ACC112 (cell line): ENCODE measurements at regions not wholly inside any gene's neighbourhood (a gene's known extent, or its start where the extent isn't known, plus 50 kb on each side); places are given as distances from the start of the nearest gene placed in this dataset.
"Not testable (repeated sequence)": the region's sequence is repeated elsewhere in the genome, so short reads cannot be mapped to it uniquely, and the experiment has no call there.

Source experiments
- H2AFZ ChIP-seq: fragments of 200-600 bp; sonication (generic); one replicate; pipeline ENCODE4 v1.6.0; 2017; ENCODE audit warnings: antibody characterized with exemption, low read length; ENCODE audit not compliant: unreplicated experiment
- H3K27ac ChIP-seq: fragments of 200-600 bp; sonication (generic); 2 replicates; pipeline ENCODE4 v1.5.1; 2014; ENCODE audit warnings: low read depth, mild to moderate bottlenecking, antibody characterized with exemption, low read length, moderate library complexity
- H3K27me3 ChIP-seq: fragments of 200-600 bp; sonication (generic); 2 replicates; pipeline ENCODE4 v1.6.1; 2014; ENCODE audit warnings: mild to moderate bottlenecking, antibody characterized with exemption, low read length, moderate library complexity, mixed read lengths; ENCODE audit not compliant: insufficient read depth
- H3K36me3 ChIP-seq: fragments of 200-600 bp; sonication (generic); 2 replicates; pipeline ENCODE4 v1.6.1; 2016; ENCODE audit warnings: mild to moderate bottlenecking, antibody characterized with exemption, low read length, moderate library complexity, mixed read lengths; ENCODE audit not compliant: insufficient read depth
- H3K4me1 ChIP-seq: fragments of 200-600 bp; sonication (generic); one replicate; pipeline ENCODE4 v1.6.1; 2016; ENCODE audit warnings: low read length, mixed read lengths; ENCODE audit not compliant: insufficient read depth, unreplicated experiment, control insufficient read depth
- H3K4me3 ChIP-seq: fragments of 200-600 bp; sonication (generic); 2 replicates; pipeline ENCODE4 v1.5.1; 2014; ENCODE audit warnings: mild to moderate bottlenecking, low read depth, low read length
- H3K79me2 ChIP-seq: fragments of 200-600 bp; sonication (generic); one replicate; pipeline ENCODE4 v1.6.0; 2016; ENCODE audit warnings: low read length; ENCODE audit not compliant: control insufficient read depth, unreplicated experiment, insufficient read depth

DNA sequence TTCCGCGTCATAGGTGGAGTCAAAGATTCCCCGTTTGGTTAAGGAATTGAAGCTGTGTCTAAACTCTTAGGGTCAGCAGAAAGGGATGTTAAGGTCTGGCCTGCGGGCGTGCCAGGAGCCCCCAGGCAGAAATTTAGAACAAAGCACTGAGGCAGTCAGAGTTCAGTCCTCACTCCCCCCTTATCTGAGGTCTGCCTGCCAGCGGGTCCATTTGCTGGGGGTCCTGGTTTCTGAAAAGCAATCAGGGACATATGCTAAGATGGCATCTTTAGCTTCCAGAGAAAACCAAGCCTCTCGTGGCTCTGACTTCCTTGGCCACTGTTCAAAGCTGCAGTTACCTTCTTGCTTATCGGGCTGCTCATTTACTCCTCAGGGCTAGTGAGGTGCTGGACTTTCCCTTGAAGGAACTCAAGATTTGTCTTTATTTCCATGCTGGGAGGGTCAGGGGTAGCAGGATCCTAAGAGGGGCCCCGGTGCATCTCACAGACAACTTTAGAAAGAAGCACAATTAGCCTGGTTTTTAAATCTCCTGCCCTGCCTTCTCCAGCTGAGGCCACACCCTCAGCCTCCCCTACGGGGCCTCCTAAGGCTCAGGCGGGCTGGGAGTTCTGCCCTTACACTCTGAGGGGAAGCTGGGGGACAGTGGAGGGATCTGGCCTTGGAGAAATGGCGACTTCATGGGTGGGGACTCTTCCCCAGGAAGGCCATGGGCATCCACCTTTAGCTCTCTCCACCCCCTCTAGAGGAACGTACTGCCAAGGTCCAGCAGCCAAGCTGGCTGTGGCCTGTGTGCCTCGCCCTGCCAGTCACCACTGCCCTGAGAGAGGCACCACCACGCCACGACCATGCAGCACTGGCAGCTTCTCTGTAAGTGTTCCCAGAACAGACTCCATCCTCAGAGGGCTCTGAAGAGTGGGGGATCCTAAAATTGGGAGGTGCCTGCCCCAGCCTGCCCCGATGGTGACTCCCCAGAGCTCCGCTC, 121.1 kb upstream of the MTLN start:
- not testable (repeated sequence) for H3K4me1 ChIP-seq, H3K4me3 ChIP-seq, H3K27me3 ChIP-seq, H3K36me3 ChIP-seq, H3K27ac ChIP-seq, H3K79me2 ChIP-seq, H2AFZ ChIP-seq

DNA sequence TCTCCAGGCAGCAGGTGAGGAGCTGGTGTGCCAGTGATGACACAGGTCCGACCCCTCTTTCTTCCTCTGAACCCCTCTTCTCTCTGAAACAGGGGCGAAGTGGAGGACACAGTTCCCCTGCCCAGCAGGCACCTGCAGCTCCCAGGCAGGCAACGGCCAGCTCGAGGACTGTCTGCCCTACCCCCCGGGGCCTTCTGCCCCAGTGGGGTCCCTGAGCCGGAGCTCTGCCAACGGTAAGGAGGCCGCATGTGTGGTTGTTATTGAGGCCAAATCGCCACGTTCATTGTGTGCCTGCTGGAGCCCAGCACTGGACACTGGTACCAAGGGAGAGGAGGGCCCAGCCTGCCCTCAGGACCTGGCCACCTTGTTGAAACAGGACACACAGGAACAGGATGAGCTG, 119.3 kb upstream of the MTLN start:
- H3K4me1 ChIP-seq, H3K27ac ChIP-seq, H2AFZ ChIP-seq, H3K4me3 ChIP-seq, H3K79me2 ChIP-seq, H3K27me3 ChIP-seq, H3K36me3 ChIP-seq: not testable (repeated sequence)

DNA sequence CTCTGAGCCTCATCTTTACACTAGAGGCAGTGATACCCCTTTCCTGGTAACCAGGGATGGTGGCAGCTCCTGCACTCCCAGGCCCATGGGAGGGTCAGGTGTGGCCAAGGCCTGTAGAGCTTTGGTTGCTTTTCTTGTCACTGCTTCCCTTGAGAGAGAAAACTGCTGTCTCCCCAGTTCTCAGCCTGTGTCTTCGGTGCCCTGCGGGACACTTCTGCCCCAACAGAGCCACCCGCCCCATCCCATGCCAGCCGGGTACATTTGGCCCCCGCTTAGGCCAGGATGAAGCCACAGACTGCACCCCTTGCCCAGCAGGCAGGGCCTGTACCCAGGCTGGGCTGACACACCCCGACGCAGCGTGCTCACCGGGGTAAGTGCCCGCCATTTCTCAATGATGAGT, 117.4 kb upstream of the MTLN start:
- H3K4me3 ChIP-seq: not testable (repeated sequence)

DNA sequence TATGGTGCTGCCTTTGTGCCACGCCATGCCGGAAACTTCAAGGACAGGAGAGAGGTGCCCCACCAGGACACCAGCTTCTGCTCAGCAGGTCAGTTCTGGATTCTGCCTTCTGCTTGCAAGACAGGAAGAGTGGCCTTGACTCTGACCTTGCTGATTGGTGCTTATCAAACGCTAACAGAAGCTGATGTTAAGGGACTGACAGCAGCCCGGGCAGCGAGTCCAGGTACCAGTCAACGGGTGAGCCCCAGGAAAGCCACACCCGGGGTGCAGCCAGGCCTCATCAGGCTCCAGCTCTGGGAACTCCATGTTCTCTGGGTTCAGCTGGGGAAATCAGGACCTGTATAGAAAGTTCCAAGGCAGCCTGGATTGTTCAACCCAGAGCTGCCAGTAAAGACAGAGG, 116.8 kb upstream of the MTLN start:
- not testable (repeated sequence) for H3K4me3 ChIP-seq, H3K36me3 ChIP-seq, H3K27ac ChIP-seq, H3K27me3 ChIP-seq, H2AFZ ChIP-seq, H3K79me2 ChIP-seq, H3K4me1 ChIP-seq

More for the DNA sequence above, 117.4 kb upstream of the MTLN start:
- not testable (repeated sequence) for H3K27me3 ChIP-seq, H3K27ac ChIP-seq, H3K36me3 ChIP-seq, H3K4me1 ChIP-seq, H2AFZ ChIP-seq, H3K79me2 ChIP-seq

- not testable (repeated sequence) for H3K36me3 ChIP-seq, H2AFZ ChIP-seq, H3K27me3 ChIP-seq, H3K4me1 ChIP-seq, H3K79me2 ChIP-seq, H3K27ac ChIP-seq, H3K4me3 ChIP-seq
Measured at GRCh38 chr2:110328677-110329076, 116.3 kb upstream of the MTLN start.

- not testable (repeated sequence) for H3K27me3 ChIP-seq, H3K4me3 ChIP-seq, H3K4me1 ChIP-seq, H3K36me3 ChIP-seq, H3K79me2 ChIP-seq, H2AFZ ChIP-seq, H3K27ac ChIP-seq
Measured at GRCh38 chr2:110323832-110324231, 111.5 kb upstream of the MTLN start.

- H2AFZ ChIP-seq, H3K4me1 ChIP-seq, H3K4me3 ChIP-seq, H3K27me3 ChIP-seq, H3K36me3 ChIP-seq, H3K79me2 ChIP-seq, H3K27ac ChIP-seq: not testable (repeated sequence)
Measured at GRCh38 chr2:110322535-110322934, 110.2 kb upstream of the MTLN start.

DNA sequence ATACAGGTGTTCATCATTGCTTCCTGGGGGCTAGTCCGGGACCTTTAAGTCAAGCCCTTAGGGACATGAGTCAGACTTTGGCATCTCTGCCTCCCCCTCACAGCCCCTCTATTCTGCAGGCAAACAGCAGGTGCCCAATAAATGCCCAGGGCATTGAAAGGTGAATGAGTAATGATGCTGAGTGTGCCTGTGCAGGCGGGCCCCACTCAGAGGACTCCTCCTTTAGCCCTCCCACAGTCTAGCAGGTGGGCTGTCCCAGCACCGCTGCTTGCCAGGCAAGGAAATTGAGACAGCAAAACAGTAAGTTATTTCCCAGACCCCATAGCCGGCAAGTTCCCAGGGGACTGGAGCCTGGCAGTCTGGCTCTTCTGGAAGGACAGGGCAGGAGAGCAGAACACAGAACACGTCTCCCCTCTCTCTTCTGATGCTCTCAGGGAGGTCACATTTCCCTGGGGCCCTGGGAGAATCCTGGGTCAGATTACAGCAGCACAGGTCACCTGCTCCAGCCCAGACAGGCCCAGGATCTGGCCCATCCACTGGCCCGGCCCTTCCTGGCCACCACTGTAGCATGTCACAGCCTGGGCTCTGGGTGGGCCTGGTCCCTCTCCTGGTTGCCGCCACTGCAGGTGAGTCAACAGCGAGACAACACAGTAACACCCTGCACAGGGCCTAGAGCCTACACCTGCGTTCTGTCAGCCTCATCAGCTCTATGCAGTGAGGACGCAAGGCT, 108.7 kb upstream of the MTLN start:
- not testable (repeated sequence) for H3K27ac ChIP-seq, H3K27me3 ChIP-seq, H3K4me3 ChIP-seq, H3K79me2 ChIP-seq, H3K36me3 ChIP-seq, H2AFZ ChIP-seq, H3K4me1 ChIP-seq

- not testable (repeated sequence) for H3K4me3 ChIP-seq, H3K27ac ChIP-seq, H3K36me3 ChIP-seq, H3K4me1 ChIP-seq, H3K79me2 ChIP-seq, H2AFZ ChIP-seq, H3K27me3 ChIP-seq
Measured at GRCh38 chr2:110318898-110319297, 106.6 kb upstream of the MTLN start.

- H3K27ac ChIP-seq, H3K4me1 ChIP-seq, H3K36me3 ChIP-seq, H3K79me2 ChIP-seq, H3K27me3 ChIP-seq, H2AFZ ChIP-seq, H3K4me3 ChIP-seq: not testable (repeated sequence)
Measured at GRCh38 chr2:110317377-110317776, 105.0 kb upstream of the MTLN start.
